Trophoblast cell (in vitro differentiated cells and primary cell): ENCODE measurements at regions not wholly inside any gene's neighbourhood (a gene's known extent, or its start where the extent isn't known, plus 50 kb on each side); places are given as distances from the start of the nearest gene placed in this dataset.
A peak's percentile ranks its signal among the peaks of the same experiment; 100 is the strongest.

ENCODE experiments used
- DNase-seq, 2 donors: peaks; one replicate each; pipeline ENCODE4 v3.0.0-alpha.2; 2016
- H2AFZ ChIP-seq: 2 replicates; pipeline ENCODE4 v1.6.1; 2013; ENCODE audit warnings: low read length, moderate library complexity, mild to moderate bottlenecking; ENCODE audit not compliant: insufficient read depth, poor library complexity
- H2AK5ac ChIP-seq: 2 replicates; pipeline ENCODE4 v1.6.1; 2013; ENCODE audit warnings: mild to moderate bottlenecking, low read length
- H2BK120ac ChIP-seq: 2 replicates; pipeline ENCODE4 v1.6.1; 2013; ENCODE audit warnings: low read length, mild to moderate bottlenecking, moderate library complexity; ENCODE audit not compliant: insufficient read depth, poor library complexity
- H2BK12ac ChIP-seq: 2 replicates; pipeline ENCODE4 v1.6.1; 2013; ENCODE audit warnings: mild to moderate bottlenecking, low read length, moderate library complexity
- H2BK5ac ChIP-seq: 2 replicates; pipeline ENCODE4 v1.6.1; 2013; ENCODE audit warnings: low read length, low read depth, moderate library complexity, mild to moderate bottlenecking; ENCODE audit not compliant: poor library complexity
- H3K14ac ChIP-seq: 2 replicates; pipeline ENCODE4 v1.6.1; 2013; ENCODE audit warnings: mild to moderate bottlenecking, low read length
- H3K18ac ChIP-seq: 2 replicates; pipeline ENCODE4 v1.6.1; 2013; ENCODE audit warnings: mild to moderate bottlenecking, low read length
- H3K23ac ChIP-seq: 2 replicates; pipeline ENCODE4 v1.6.1; 2013; ENCODE audit warnings: low read length
- H3K27ac ChIP-seq: 2 replicates; pipeline ENCODE4 v1.5.1; 2013; ENCODE audit warnings: low read depth, mild to moderate bottlenecking, inconsistent platforms, low read length, moderate library complexity
- H3K27me3 ChIP-seq: 2 replicates; pipeline ENCODE4 v1.6.1; 2013; ENCODE audit warnings: inconsistent platforms, mild to moderate bottlenecking, low read length, moderate library complexity; ENCODE audit not compliant: insufficient read depth
- H3K36me3 ChIP-seq, 2 experiments: 1 replicate in 1 of 2; 2 replicates in 1 of 2; pipeline ENCODE4 v1.6.1; 2013; ENCODE audit warnings: low read length in 2 of 2, mild to moderate bottlenecking in 2 of 2, moderate library complexity in 1 of 2; ENCODE audit not compliant: insufficient read depth in 2 of 2, control insufficient read depth in 1 of 2
- H3K4ac ChIP-seq: 2 replicates; pipeline ENCODE4 v1.6.1; 2013; ENCODE audit warnings: low read depth, mild to moderate bottlenecking, low read length, moderate library complexity
- H3K4me1 ChIP-seq, 2 experiments: 1 replicate in 1 of 2; 2 replicates in 1 of 2; pipeline ENCODE4 v1.6.1; 2013; ENCODE audit warnings: low read length in 2 of 2, mild to moderate bottlenecking in 2 of 2, moderate library complexity in 1 of 2; ENCODE audit not compliant: insufficient read depth in 2 of 2, control insufficient read depth in 1 of 2
- H3K4me2 ChIP-seq: 2 replicates; pipeline ENCODE4 v1.6.1; 2013; ENCODE audit warnings: inconsistent platforms, mild to moderate bottlenecking, low read length, moderate library complexity
- H3K4me3 ChIP-seq: 2 replicates; pipeline ENCODE4 v1.5.1; 2013; ENCODE audit warnings: mild to moderate bottlenecking, low read depth, low read length, inconsistent platforms
- H3K79me1 ChIP-seq: one replicate; pipeline ENCODE4 v1.6.1; 2013; ENCODE audit warnings: low read length
- H3K79me2 ChIP-seq: 2 replicates; pipeline ENCODE4 v1.6.1; 2013; ENCODE audit warnings: low read length, mild to moderate bottlenecking; ENCODE audit not compliant: control insufficient read depth, insufficient read depth, poor library complexity
- H3K9ac ChIP-seq: 2 replicates; pipeline ENCODE4 v1.6.1; 2013; ENCODE audit warnings: mild to moderate bottlenecking, low read length
- H3K9me3 ChIP-seq: 2 replicates; pipeline ENCODE4 v1.6.1; 2013; ENCODE audit warnings: low read depth, mild to moderate bottlenecking, control low read depth, inconsistent platforms, low read length; ENCODE audit not compliant: insufficient read depth
- H4K12ac ChIP-seq: 2 replicates; pipeline ENCODE4 v1.6.1; 2013; ENCODE audit warnings: low read depth, mild to moderate bottlenecking, low read length, moderate library complexity
- H4K8ac ChIP-seq: 2 replicates; pipeline ENCODE4 v1.6.1; 2013; ENCODE audit warnings: low read depth, mild to moderate bottlenecking, low read length, moderate library complexity
- H4K91ac ChIP-seq: one replicate; pipeline ENCODE4 v1.6.1; 2013; ENCODE audit warnings: low read depth, mild to moderate bottlenecking, low read length, moderate library complexity
- WGBS: extraction: QIAGEN DNeasy Blood & Tissue Kit; methylation state at CpG from one replicate; pipeline ENCODE4 v1.1.7; 2013; ENCODE audit warnings: missing lambda C conversion rate; ENCODE audit not compliant: insufficient read length, insufficient coverage; ENCODE audit errors: extremely low coverage; 5-methylcytosine and 5-hydroxymethylcytosine counted together

- H4K8ac ChIP-seq = no peak overlapping the region
- H3K79me2 ChIP-seq = no peaks in the 10 kb centered on the region
- H2AFZ ChIP-seq = no peak overlapping the region
- H3K9ac ChIP-seq = no peak overlapping the region
- H3K27me3 ChIP-seq = no peaks in the 10 kb centered on the region
- no peak overlapping the region for H4K12ac ChIP-seq
- H3K4me3 ChIP-seq = no peak overlapping the region
- no peak overlapping the region for H3K4me2 ChIP-seq
- H3K9me3 ChIP-seq = no peaks in the 10 kb centered on the region
- H2BK12ac ChIP-seq = no peak overlapping the region
- no CpG with 5 or more reads among the region's 2 CpGs for WGBS
- H3K27ac ChIP-seq = no peak overlapping the region
- DNase-seq = peak; percentile 0 to 66
- no peak overlapping the region for H2BK5ac ChIP-seq
- no peaks in the 10 kb centered on the region for H3K79me1 ChIP-seq
- no peak overlapping the region for H3K14ac ChIP-seq
- H4K91ac ChIP-seq = no peak overlapping the region
- H3K36me3 ChIP-seq = no peaks in the 10 kb centered on the region
- H3K18ac ChIP-seq = no peak overlapping the region
- no peak overlapping the region for H3K23ac ChIP-seq
- H3K4me1 ChIP-seq = no peaks in the 10 kb centered on the region
- H2BK120ac ChIP-seq = no peak overlapping the region
- no peak overlapping the region for H3K4ac ChIP-seq
- H2AK5ac ChIP-seq = no peak overlapping the region
These were observed 153.6 kb upstream of the DSEL start for GRCh38 chr18:67670024-67670543.

- H4K91ac ChIP-seq = no peak overlapping the region
- no peak for DNase-seq
- no peak overlapping the region for H2AFZ ChIP-seq
- H3K4me2 ChIP-seq = no peak overlapping the region
- H2BK120ac ChIP-seq = no peak overlapping the region
- H3K9ac ChIP-seq = no peak overlapping the region
- no peaks in the 10 kb centered on the region for H3K79me2 ChIP-seq
- no peak overlapping the region for H2BK5ac ChIP-seq
- H2AK5ac ChIP-seq = no peak overlapping the region
- H3K79me1 ChIP-seq = no peaks in the 10 kb centered on the region
- no peak overlapping the region for H3K14ac ChIP-seq
- H3K27ac ChIP-seq = no peak overlapping the region
- H3K27me3 ChIP-seq = no peaks in the 10 kb centered on the region
- no CpG with 5 or more reads among the region's 4 CpGs for WGBS
- H3K23ac ChIP-seq = no peak overlapping the region
- H4K12ac ChIP-seq = no peak overlapping the region
- H4K8ac ChIP-seq = no peak overlapping the region
- H3K36me3 ChIP-seq = no peaks in the 10 kb centered on the region
- H3K4me1 ChIP-seq = no peaks in the 10 kb centered on the region
- no peak overlapping the region for H3K18ac ChIP-seq
- H2BK12ac ChIP-seq = no peak overlapping the region
- no peak overlapping the region for H3K4me3 ChIP-seq
- H3K9me3 ChIP-seq = no peaks in the 10 kb centered on the region
- H3K4ac ChIP-seq = no peak overlapping the region
These were observed 148.7 kb upstream of the DSEL start for GRCh38 chr18:67665266-67665665.

GRCh38 chr18:67662996-67663395, 146.5 kb upstream of the DSEL start:
- no peak overlapping the region for H3K18ac ChIP-seq
- no peak overlapping the region for H3K14ac ChIP-seq
- H3K79me1 ChIP-seq = no peaks in the 10 kb centered on the region
- H2AK5ac ChIP-seq = no peak overlapping the region
- no peak overlapping the region for H2BK5ac ChIP-seq
- no peak overlapping the region for H4K91ac ChIP-seq
- no peaks in the 10 kb centered on the region for H3K79me2 ChIP-seq
- no peaks in the 10 kb centered on the region for H3K27me3 ChIP-seq
- no peak for DNase-seq
- H4K12ac ChIP-seq = no peak overlapping the region
- no peak overlapping the region for H4K8ac ChIP-seq
- H2BK120ac ChIP-seq = no peak overlapping the region
- H3K4me1 ChIP-seq = no peaks in the 10 kb centered on the region
- H2BK12ac ChIP-seq = no peak overlapping the region
- H2AFZ ChIP-seq = no peak overlapping the region
- no peak overlapping the region for H3K9ac ChIP-seq
- no peaks in the 10 kb centered on the region for H3K36me3 ChIP-seq
- H3K23ac ChIP-seq = no peak overlapping the region
- H3K9me3 ChIP-seq = no peaks in the 10 kb centered on the region
- no peak overlapping the region for H3K27ac ChIP-seq
- H3K4me2 ChIP-seq = no peak overlapping the region
- no peak overlapping the region for H3K4ac ChIP-seq
- H3K4me3 ChIP-seq = no peak overlapping the region

GRCh38 chr18:67661555-67661954, 145.0 kb upstream of the DSEL start:
- H2AFZ ChIP-seq = no peak overlapping the region
- no peak overlapping the region for H4K8ac ChIP-seq

More at GRCh38 chr18:67661555-67661954, 145.0 kb upstream of the DSEL start:
- no peaks in the 10 kb centered on the region for H3K36me3 ChIP-seq
- WGBS = no CpG with 5 or more reads among the region's 2 CpGs
- H3K18ac ChIP-seq = no peak overlapping the region
- H3K14ac ChIP-seq = no peak overlapping the region
- no peak overlapping the region for H3K4ac ChIP-seq
- no peak overlapping the region for H3K4me2 ChIP-seq
- H3K4me1 ChIP-seq = no peaks in the 10 kb centered on the region
- H2BK120ac ChIP-seq = no peak overlapping the region
- H2BK5ac ChIP-seq = no peak overlapping the region
- no peak overlapping the region for H3K27ac ChIP-seq
- no peak overlapping the region for H3K23ac ChIP-seq
- no peaks in the 10 kb centered on the region for H3K9me3 ChIP-seq
- H2AK5ac ChIP-seq = no peak overlapping the region
- DNase-seq = no peak
- no peaks in the 10 kb centered on the region for H3K79me2 ChIP-seq
- H3K27me3 ChIP-seq = no peaks in the 10 kb centered on the region
- no peaks in the 10 kb centered on the region for H3K79me1 ChIP-seq
- no peak overlapping the region for H4K91ac ChIP-seq
- no peak overlapping the region for H2BK12ac ChIP-seq
- H3K4me3 ChIP-seq = no peak overlapping the region
- H4K12ac ChIP-seq = no peak overlapping the region
- no peak overlapping the region for H3K9ac ChIP-seq
